ENCODE measurements at regions not wholly inside any gene's neighbourhood (a gene's known extent, or its start where the extent isn't known, plus 50 kb on each side); places are given as distances from the start of the nearest gene placed in this dataset.

- H3K4me2 ChIP-seq (ENCODE audit: insufficient read depth, low read length): no peak overlapping the region
- H3K79me2 ChIP-seq (ENCODE audit: control insufficient read depth, insufficient read depth, low read length): no peaks in the 10 kb centered on the region
- 3% methylated on average over 4 of the region's 4 CpGs for WGBS (ENCODE audit: insufficient coverage, low coverage, missing lambda C conversion rate)
- in situ Hi-C loops (cut with MboI) (no loop called here), intact Hi-C loops (cut with micrococcal nuclease) (no loop called here)
- H3K9ac ChIP-seq (ENCODE audit: insufficient read depth in 1 of 2, low read depth in 2 of 2, low read length in 2 of 2): no peak overlapping the region
- ChIA-PET CTCF (ENCODE audit: low intra/inter-chr PET ratio) (no interaction called here), POLR2A (no interaction called here)
- H4K20me1 ChIP-seq (replicated peaks; ENCODE audit: control insufficient read depth, insufficient read depth, low read length): no peaks in the 10 kb centered on the region
- H3K4me1 ChIP-seq (replicated peaks in 1 of 2; ENCODE audit: control insufficient read depth in 2 of 2, insufficient read depth in 2 of 2, low read length in 2 of 2): no peaks in the 10 kb centered on the region
- H2AFZ ChIP-seq (ENCODE audit: low read depth, low read length): no peak overlapping the region
- no peaks in the 10 kb centered on the region for H3K9me3 ChIP-seq (replicated peaks; ENCODE audit: control insufficient read depth, insufficient read depth, low read depth, low read length)
- H3K9me1 ChIP-seq (ENCODE audit: control insufficient read depth, insufficient read depth, low read length): no peaks in the 10 kb centered on the region
- TF ChIP-seq NCOA1 (IDR thresholded peaks at IDR 0.05; ENCODE audit: low read depth): no peak
- TF ChIP-seq CXXC5 (CRISPR knock-in tag; IDR thresholded peaks at IDR 0.05): no peak
- no peak for DNase-seq (ENCODE audit: extremely low read depth in 1 of 4, low spot score in 3 of 4)
- ATAC-seq: no peak
- BruUV-seq (replicated peaks): no TSS peak
- H3K36me3 ChIP-seq (ENCODE audit: control insufficient read depth, insufficient read depth, low read length): no peaks in the 10 kb centered on the region
- no peak for FAIRE-seq
- 0 out of 5 replicates have a peak, but pooled peaks cover 0 to 4% of the 10 kb centered on the region in 2 experiments for H3K27me3 ChIP-seq (ENCODE audit: control insufficient read depth in 2 of 2, insufficient read depth in 2 of 2, low read length in 2 of 2)
- H3K4me3 ChIP-seq: no peak overlapping the region
- no peak overlapping the region for H3K27ac ChIP-seq (ENCODE audit: extremely low read depth, low read depth, low read length)
Observed at GRCh38 chr12:118558941-118559340, 182.6 kb downstream of the SUDS3 start.

DNA sequence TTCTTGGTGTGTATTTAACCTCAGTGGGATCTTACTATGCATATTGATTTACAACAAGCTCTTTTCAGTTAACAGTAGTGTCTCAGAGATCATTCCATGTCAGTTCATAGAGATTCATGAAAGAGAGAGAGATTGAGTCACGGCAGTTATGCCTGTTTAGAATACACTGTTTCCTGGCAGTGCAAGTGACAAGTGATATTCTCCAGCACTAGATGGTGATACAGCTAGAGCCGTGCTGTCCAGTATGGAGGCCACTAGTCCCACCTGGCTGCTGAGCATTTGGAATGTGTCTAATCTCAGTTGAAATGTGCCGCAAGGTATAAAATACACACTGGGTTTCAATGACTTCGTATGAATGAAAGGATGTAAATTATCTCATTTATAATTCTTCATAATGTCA, 184.4 kb downstream of the SUDS3 start:
- intact Hi-C loops (cut with micrococcal nuclease) (no loop called here), in situ Hi-C loops (cut with MboI) (no loop called here)
- TF ChIP-seq, protein P1, sequence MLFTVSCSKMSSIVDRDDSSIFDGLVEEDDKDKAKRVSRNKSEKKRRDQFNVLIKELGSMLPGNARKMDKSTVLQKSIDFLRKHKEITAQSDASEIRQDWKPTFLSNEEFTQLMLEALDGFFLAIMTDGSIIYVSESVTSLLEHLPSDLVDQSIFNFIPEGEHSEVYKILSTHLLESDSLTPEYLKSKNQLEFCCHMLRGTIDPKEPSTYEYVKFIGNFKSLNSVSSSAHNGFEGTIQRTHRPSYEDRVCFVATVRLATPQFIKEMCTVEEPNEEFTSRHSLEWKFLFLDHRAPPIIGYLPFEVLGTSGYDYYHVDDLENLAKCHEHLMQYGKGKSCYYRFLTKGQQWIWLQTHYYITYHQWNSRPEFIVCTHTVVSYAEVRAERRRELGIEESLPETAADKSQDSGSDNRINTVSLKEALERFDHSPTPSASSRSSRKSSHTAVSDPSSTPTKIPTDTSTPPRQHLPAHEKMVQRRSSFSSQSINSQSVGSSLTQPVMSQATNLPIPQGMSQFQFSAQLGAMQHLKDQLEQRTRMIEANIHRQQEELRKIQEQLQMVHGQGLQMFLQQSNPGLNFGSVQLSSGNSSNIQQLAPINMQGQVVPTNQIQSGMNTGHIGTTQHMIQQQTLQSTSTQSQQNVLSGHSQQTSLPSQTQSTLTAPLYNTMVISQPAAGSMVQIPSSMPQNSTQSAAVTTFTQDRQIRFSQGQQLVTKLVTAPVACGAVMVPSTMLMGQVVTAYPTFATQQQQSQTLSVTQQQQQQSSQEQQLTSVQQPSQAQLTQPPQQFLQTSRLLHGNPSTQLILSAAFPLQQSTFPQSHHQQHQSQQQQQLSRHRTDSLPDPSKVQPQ (CRISPR knock-in tag; IDR thresholded peaks at IDR 0.05; ENCODE audit: borderline replicate concordance): no peak
- no peak for TF ChIP-seq NBN (IDR thresholded peaks at IDR 0.05; ENCODE audit: low read depth)
- no peak for TF ChIP-seq JUNB (CRISPR knock-in tag; conservative IDR thresholded peaks at IDR 0.05)
- no peak for TF ChIP-seq NFYB (IDR thresholded peaks at IDR 0.05; ENCODE audit: extremely low read depth, insufficient read length)
- no peak for TF ChIP-seq HMBOX1 (IDR thresholded peaks at IDR 0.05)
- TF ChIP-seq ZNF124 (CRISPR knock-in tag; IDR thresholded peaks at IDR 0.05): no peak
- TF ChIP-seq SAP30 (IDR thresholded peaks at IDR 0.05; ENCODE audit: borderline replicate concordance, insufficient read depth, low read depth, low read length, poor library complexity, severe bottlenecking): no peak
- TF ChIP-seq ILK (tag; IDR thresholded peaks at IDR 0.05; ENCODE audit: borderline replicate concordance, low read depth): no peak
- TF ChIP-seq ZNF224 (CRISPR knock-in tag; IDR thresholded peaks at IDR 0.05): no peak
- TF ChIP-seq BCL6 (CRISPR knock-in tag; IDR thresholded peaks at IDR 0.05): no peak
- no peaks in the 10 kb centered on the region for H3K9me3 ChIP-seq (replicated peaks; ENCODE audit: control insufficient read depth, insufficient read depth, low read depth, low read length)
- ATAC-seq (no peak), FAIRE-seq (no peak), DNase-seq (ENCODE audit: extremely low read depth in 1 of 4, low spot score in 3 of 4) (no peak)
- H3K79me2 ChIP-seq (ENCODE audit: control insufficient read depth, insufficient read depth, low read length): no peaks in the 10 kb centered on the region
- WGBS (ENCODE audit: insufficient coverage, low coverage, missing lambda C conversion rate): 0% methylated on average over 4 of the region's 4 CpGs
- no peaks in the 10 kb centered on the region for H3K36me3 ChIP-seq (ENCODE audit: control insufficient read depth, insufficient read depth, low read length)
- ChIA-PET CTCF (ENCODE audit: low intra/inter-chr PET ratio) (no interaction called here), POLR2A (no interaction called here)
- no peak overlapping the region for H2AFZ ChIP-seq (ENCODE audit: low read depth, low read length)
- H4K20me1 ChIP-seq (replicated peaks; ENCODE audit: control insufficient read depth, insufficient read depth, low read length): no peaks in the 10 kb centered on the region
- no peak overlapping the region for H3K4me2 ChIP-seq (ENCODE audit: insufficient read depth, low read length)
- 0 out of 5 replicates have a peak, but pooled peaks cover 2 to 4% of the 10 kb centered on the region in 2 experiments for H3K27me3 ChIP-seq (ENCODE audit: control insufficient read depth in 2 of 2, insufficient read depth in 2 of 2, low read length in 2 of 2)
- no peak overlapping the region for H3K4me3 ChIP-seq
- no TSS peak for BruUV-seq (replicated peaks)
- H3K4me1 ChIP-seq (replicated peaks in 1 of 2; ENCODE audit: control insufficient read depth in 2 of 2, insufficient read depth in 2 of 2, low read length in 2 of 2): no peaks in the 10 kb centered on the region
- no peak overlapping the region for H3K27ac ChIP-seq (ENCODE audit: extremely low read depth, low read depth, low read length)
- H3K9me1 ChIP-seq (ENCODE audit: control insufficient read depth, insufficient read depth, low read length): no peaks in the 10 kb centered on the region
- H3K9ac ChIP-seq (ENCODE audit: insufficient read depth in 1 of 2, low read depth in 2 of 2, low read length in 2 of 2): no peak overlapping the region
